ENCODE measurements at regions not wholly inside any gene's neighbourhood (a gene's known extent, or its start where the extent isn't known, plus 50 kb on each side); places are given as distances from the start of the nearest gene placed in this dataset.
A peak's percentile ranks its signal among the peaks of the same experiment; 100 is the strongest.

- no peak overlapping the region for H3K4me3 ChIP-seq (ENCODE audit: low read length in 3 of 3)
- intact Hi-C loops (cut with DNase I) = no loop called here
- DNase-seq (no peak), FAIRE-seq (no peak)
- peaks cover 0 to 3% (median 2%) of the 10 kb centered on the region in 3 donors for H3K4me1 ChIP-seq (ENCODE audit: control insufficient read depth in 2 of 3, insufficient read depth in 2 of 3, low read depth in 1 of 3, low read length in 3 of 3)
- TF ChIP-seq CTCF (IDR thresholded peaks at IDR 0.05; ENCODE audit: borderline replicate concordance, extremely low read depth, insufficient read depth) = no peak
- no peaks in the 10 kb centered on the region for H3K36me3 ChIP-seq (ENCODE audit: control insufficient read depth in 2 of 3, insufficient read depth in 3 of 3, low read length in 3 of 3)
- H3K27me3 ChIP-seq (ENCODE audit: control insufficient read depth, insufficient read depth, low read length) = no peaks in the 10 kb centered on the region
- H3K9me3 ChIP-seq (ENCODE audit: control insufficient read depth in 2 of 3, insufficient read depth in 1 of 3, low read length in 3 of 3) = no peaks in the 10 kb centered on the region
- H3K27ac ChIP-seq (ENCODE audit: low read depth in 2 of 2, low read length in 2 of 2) = no peak overlapping the region
- H3K9ac ChIP-seq (ENCODE audit: low read length in 3 of 3) = no peak overlapping the region
These were observed 174.8 kb upstream of the TNFAIP3 start for GRCh38 chr6:137692308-137692707.

- Histone ChIP-seq H3K9me3 (ENCODE audit: control insufficient read depth in 2 of 3, insufficient read depth in 1 of 3, low read length in 3 of 3) (no peaks in the 10 kb centered on the region), H3K9ac (ENCODE audit: low read length in 3 of 3) (no peak overlapping the region), H3K27ac (ENCODE audit: low read depth in 2 of 2, low read length in 2 of 2) (no peak overlapping the region), H3K27me3 (ENCODE audit: control insufficient read depth, insufficient read depth, low read length) (no peaks in the 10 kb centered on the region), H3K36me3 (ENCODE audit: control insufficient read depth in 2 of 3, insufficient read depth in 3 of 3, low read length in 3 of 3) (no peaks in the 10 kb centered on the region), H3K4me1 (ENCODE audit: control insufficient read depth in 2 of 3, insufficient read depth in 2 of 3, low read depth in 1 of 3, low read length in 3 of 3) (peaks cover 0 to 6% (median 2%) of the 10 kb centered on the region in 3 donors), H3K4me3 (ENCODE audit: low read length in 3 of 3) (no peak overlapping the region)
- intact Hi-C loops (cut with DNase I) = no loop called here
- TF ChIP-seq CTCF (IDR thresholded peaks at IDR 0.05; ENCODE audit: borderline replicate concordance, extremely low read depth, insufficient read depth) = no peak
- DNase-seq = peak in 1 of 5 donors; percentile 6
- no peak for FAIRE-seq
These were observed 174.3 kb upstream of the TNFAIP3 start for GRCh38 chr6:137692806-137693205.

- Histone ChIP-seq H3K36me3 (ENCODE audit: control insufficient read depth in 2 of 3, insufficient read depth in 3 of 3, low read length in 3 of 3) (no peaks in the 10 kb centered on the region), H3K4me1 (ENCODE audit: control insufficient read depth in 2 of 3, insufficient read depth in 2 of 3, low read depth in 1 of 3, low read length in 3 of 3) (peaks cover 0 to 6% (median 2%) of the 10 kb centered on the region in 3 donors), H3K9me3 (ENCODE audit: control insufficient read depth in 2 of 3, insufficient read depth in 1 of 3, low read length in 3 of 3) (no peaks in the 10 kb centered on the region), H3K27ac (ENCODE audit: low read depth in 2 of 2, low read length in 2 of 2) (no peak overlapping the region), H3K4me3 (ENCODE audit: low read length in 3 of 3) (no peak overlapping the region), H3K27me3 (ENCODE audit: control insufficient read depth, insufficient read depth, low read length) (no peaks in the 10 kb centered on the region), H3K9ac (ENCODE audit: low read length in 3 of 3) (no peak overlapping the region)
- FAIRE-seq = no peak
- TF ChIP-seq CTCF (IDR thresholded peaks at IDR 0.05; ENCODE audit: borderline replicate concordance, extremely low read depth, insufficient read depth) = no peak
- DNase-seq = no peak
- intact Hi-C loops (cut with DNase I) = no loop called here
These were observed 173.3 kb upstream of the TNFAIP3 start for GRCh38 chr6:137693711-137694110.

GRCh38 chr6:137696765-137697164 is 170.3 kb upstream of the TNFAIP3 start:
- H3K9ac ChIP-seq (ENCODE audit: low read length in 3 of 3) = no peak overlapping the region
- peaks cover 0 to 6% (median 2%) of the 10 kb centered on the region in 3 donors for H3K4me1 ChIP-seq (ENCODE audit: control insufficient read depth in 2 of 3, insufficient read depth in 2 of 3, low read depth in 1 of 3, low read length in 3 of 3)
- no peak for TF ChIP-seq CTCF (IDR thresholded peaks at IDR 0.05; ENCODE audit: borderline replicate concordance, extremely low read depth, insufficient read depth)
- DNase-seq (no peak), FAIRE-seq (no peak)
- H3K4me3 ChIP-seq (ENCODE audit: low read length in 3 of 3) = no peak overlapping the region
- no peaks in the 10 kb centered on the region for H3K36me3 ChIP-seq (ENCODE audit: control insufficient read depth in 2 of 3, insufficient read depth in 3 of 3, low read length in 3 of 3)
- no peaks in the 10 kb centered on the region for H3K9me3 ChIP-seq (ENCODE audit: control insufficient read depth in 2 of 3, insufficient read depth in 1 of 3, low read length in 3 of 3)
- no peak overlapping the region for H3K27ac ChIP-seq (ENCODE audit: low read depth in 2 of 2, low read length in 2 of 2)
- intact Hi-C loops (cut with DNase I) = no loop called here
- no peaks in the 10 kb centered on the region for H3K27me3 ChIP-seq (ENCODE audit: control insufficient read depth, insufficient read depth, low read length)
